ENCODE measurements at regions not wholly inside any gene's neighbourhood (a gene's known extent, or its start where the extent isn't known, plus 50 kb on each side); places are given as distances from the start of the nearest gene placed in this dataset.

DNA sequence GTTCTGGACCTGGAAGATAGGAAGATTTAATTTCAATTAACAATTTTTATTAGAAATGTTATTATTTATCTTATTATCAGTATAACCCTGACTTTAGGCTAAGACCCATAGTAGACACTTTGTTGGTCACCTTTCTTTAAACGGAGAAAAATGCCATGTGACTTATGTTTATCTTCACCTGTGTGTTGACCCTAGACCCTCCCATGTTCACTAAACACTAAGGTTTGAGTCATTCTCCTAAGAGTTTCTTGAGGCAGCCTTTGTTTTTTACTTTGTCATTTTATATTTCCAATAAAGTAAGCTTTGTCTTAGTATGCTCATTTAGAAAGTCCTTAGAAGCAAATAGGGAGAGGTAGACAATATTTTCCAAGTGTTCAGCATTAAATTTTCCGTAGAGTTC is 771.7 kb downstream of the METTL15 start:
- no peaks in the 10 kb centered on the region for H3K27me3 ChIP-seq (ENCODE audit: insufficient read depth, low read depth, severe bottlenecking)
- no peaks in the 10 kb centered on the region for H3K9me3 ChIP-seq (ENCODE audit: severe bottlenecking)
- TF ChIP-seq, protein P1, sequence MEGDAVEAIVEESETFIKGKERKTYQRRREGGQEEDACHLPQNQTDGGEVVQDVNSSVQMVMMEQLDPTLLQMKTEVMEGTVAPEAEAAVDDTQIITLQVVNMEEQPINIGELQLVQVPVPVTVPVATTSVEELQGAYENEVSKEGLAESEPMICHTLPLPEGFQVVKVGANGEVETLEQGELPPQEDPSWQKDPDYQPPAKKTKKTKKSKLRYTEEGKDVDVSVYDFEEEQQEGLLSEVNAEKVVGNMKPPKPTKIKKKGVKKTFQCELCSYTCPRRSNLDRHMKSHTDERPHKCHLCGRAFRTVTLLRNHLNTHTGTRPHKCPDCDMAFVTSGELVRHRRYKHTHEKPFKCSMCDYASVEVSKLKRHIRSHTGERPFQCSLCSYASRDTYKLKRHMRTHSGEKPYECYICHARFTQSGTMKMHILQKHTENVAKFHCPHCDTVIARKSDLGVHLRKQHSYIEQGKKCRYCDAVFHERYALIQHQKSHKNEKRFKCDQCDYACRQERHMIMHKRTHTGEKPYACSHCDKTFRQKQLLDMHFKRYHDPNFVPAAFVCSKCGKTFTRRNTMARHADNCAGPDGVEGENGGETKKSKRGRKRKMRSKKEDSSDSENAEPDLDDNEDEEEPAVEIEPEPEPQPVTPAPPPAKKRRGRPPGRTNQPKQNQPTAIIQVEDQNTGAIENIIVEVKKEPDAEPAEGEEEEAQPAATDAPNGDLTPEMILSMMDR (IDR thresholded peaks at IDR 0.05; ENCODE audit: low read depth, low read length), result no peak
- no peak for DNase-seq
- H3K27ac ChIP-seq, result no peak overlapping the region
- no peaks in the 10 kb centered on the region for H3K36me3 ChIP-seq
- H3K4me3 ChIP-seq (ENCODE audit: low read depth, low read length), result no peak overlapping the region

DNA sequence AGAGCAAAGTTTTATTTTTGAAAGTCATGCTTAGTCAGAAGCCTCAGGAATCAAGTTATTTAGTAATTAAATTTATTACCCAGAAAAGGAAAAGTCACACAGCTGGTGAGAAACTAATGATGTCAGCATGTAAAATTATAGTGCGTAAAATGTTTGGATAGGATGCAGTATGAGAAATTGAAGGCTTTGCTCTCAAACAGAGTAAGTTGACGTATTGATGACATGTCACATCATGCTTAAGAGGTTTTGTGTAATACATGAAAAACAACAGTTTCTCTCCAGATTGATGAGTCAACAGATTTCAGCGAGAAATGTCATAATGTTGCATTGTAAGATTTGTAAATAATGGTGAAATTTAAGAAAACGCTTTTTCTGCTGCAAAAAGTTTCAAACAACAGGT is 769.8 kb downstream of the METTL15 start:
- Histone ChIP-seq H3K27ac (no peak overlapping the region), H3K36me3 (no peaks in the 10 kb centered on the region), H3K4me3 (ENCODE audit: low read depth, low read length) (no peak overlapping the region), H3K27me3 (ENCODE audit: insufficient read depth, low read depth, severe bottlenecking) (no peaks in the 10 kb centered on the region), H3K9me3 (ENCODE audit: severe bottlenecking) (no peaks in the 10 kb centered on the region)
- TF ChIP-seq, protein P1 (IDR thresholded peaks at IDR 0.05; ENCODE audit: low read depth, low read length), result no peak
- DNase-seq, result no peak

DNA sequence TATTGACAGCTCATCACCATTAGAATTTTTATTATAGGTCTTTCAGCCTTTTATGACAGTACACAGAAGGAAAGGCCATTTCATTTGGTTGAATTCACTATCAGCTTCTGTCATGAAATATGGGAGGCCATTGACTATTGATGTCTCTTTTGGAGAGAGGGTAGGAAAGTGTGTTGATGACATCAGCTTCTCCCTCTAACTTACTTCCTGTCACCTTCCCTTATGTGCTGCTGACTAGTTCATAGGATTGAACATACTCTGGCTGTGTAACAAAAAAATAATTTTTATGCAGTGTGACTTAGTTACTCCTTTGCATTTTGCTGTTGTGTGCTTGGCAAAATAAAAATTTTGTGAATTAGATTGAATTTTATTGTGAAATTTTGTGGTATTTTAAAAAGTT is 769.2 kb downstream of the METTL15 start:
- no peak overlapping the region for H3K4me3 ChIP-seq (ENCODE audit: low read depth, low read length)
- H3K27ac ChIP-seq, result no peak overlapping the region
- TF ChIP-seq, protein P1 (IDR thresholded peaks at IDR 0.05; ENCODE audit: low read depth, low read length), result no peak
- no peaks in the 10 kb centered on the region for H3K36me3 ChIP-seq
- no peaks in the 10 kb centered on the region for H3K9me3 ChIP-seq (ENCODE audit: severe bottlenecking)
- DNase-seq, result no peak
- H3K27me3 ChIP-seq (ENCODE audit: insufficient read depth, low read depth, severe bottlenecking), result no peaks in the 10 kb centered on the region

DNA sequence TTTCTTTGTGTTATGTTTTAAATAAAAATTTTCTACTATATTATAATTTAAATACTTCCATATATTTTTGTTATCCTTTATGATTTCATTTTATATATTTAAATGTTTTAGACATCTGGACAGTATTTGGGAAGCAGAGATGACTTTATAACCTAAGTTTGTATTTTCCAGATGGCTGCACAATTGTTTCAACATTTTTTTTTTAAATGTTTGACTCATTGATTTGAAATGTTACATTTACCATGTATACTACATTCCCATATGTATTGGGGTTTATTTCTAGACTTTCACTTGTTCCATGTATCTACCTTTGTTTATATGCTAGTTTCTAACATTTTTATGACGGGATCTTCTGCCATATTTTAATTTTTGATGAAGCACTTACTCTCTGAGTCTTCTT is 766.5 kb downstream of the METTL15 start:
- Histone ChIP-seq H3K27ac (no peak overlapping the region), H3K9me3 (ENCODE audit: severe bottlenecking) (no peaks in the 10 kb centered on the region), H3K36me3 (no peaks in the 10 kb centered on the region), H3K4me3 (ENCODE audit: low read depth, low read length) (no peak overlapping the region), H3K27me3 (ENCODE audit: insufficient read depth, low read depth, severe bottlenecking) (no peaks in the 10 kb centered on the region)
- no peak for DNase-seq
- TF ChIP-seq, protein P1 (IDR thresholded peaks at IDR 0.05; ENCODE audit: low read depth, low read length), result no peak

DNA sequence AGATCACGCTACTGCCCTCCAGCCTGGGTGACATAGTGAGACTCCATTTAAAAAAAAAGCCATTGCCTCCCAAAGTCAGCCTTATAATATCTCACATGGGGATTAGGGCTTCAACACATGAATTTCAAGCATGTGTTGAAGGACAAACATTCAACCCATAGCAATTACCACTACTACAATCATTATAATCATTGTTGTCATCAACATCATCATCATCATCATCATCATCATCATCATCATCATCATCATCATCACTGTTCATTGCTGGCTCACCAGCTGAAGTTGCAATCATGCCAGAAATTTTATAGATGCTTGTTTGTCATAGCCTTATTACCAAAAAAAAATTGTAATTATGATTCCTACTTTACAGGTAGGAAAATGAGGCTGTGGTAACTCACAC is 762.9 kb downstream of the METTL15 start:
- H3K9me3 ChIP-seq (ENCODE audit: severe bottlenecking), result no peaks in the 10 kb centered on the region

DNA sequence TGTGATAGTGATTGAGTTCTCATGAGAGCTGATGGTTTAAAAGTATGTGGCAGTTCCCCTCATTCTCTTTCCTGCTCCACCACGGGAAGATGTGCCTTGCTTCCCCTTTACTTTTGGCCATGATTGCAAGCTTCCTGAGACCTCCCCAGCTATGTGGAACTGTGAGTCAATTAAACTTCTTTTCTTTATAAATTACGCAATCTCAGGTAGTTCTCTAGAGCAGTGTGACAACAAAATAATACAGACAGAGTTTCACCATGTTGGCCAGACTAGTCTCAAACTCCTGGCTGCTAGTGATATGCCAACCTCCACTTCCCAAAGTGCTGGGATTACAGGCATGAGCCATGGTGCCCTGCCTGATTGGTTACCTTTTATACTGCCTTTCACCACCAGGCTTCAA is 755.2 kb downstream of the METTL15 start:
- H3K27me3 ChIP-seq (ENCODE audit: insufficient read depth, low read depth, severe bottlenecking), result no peaks in the 10 kb centered on the region
- H3K9me3 ChIP-seq (ENCODE audit: severe bottlenecking), result no peaks in the 10 kb centered on the region
- H3K27ac ChIP-seq, result no peak overlapping the region
- DNase-seq, result no peak
- H3K36me3 ChIP-seq, result no peaks in the 10 kb centered on the region
- TF ChIP-seq, protein P1 (IDR thresholded peaks at IDR 0.05; ENCODE audit: low read depth, low read length), result no peak
- no peak overlapping the region for H3K4me3 ChIP-seq (ENCODE audit: low read depth, low read length)

More for the DNA sequence above, 762.9 kb downstream of the METTL15 start:
- H3K27me3 ChIP-seq (ENCODE audit: insufficient read depth, low read depth, severe bottlenecking), result no peaks in the 10 kb centered on the region
- H3K4me3 ChIP-seq (ENCODE audit: low read depth, low read length), result no peak overlapping the region
- H3K36me3 ChIP-seq, result no peaks in the 10 kb centered on the region
- no peak for DNase-seq
- no peak overlapping the region for H3K27ac ChIP-seq
- TF ChIP-seq, protein P1 (IDR thresholded peaks at IDR 0.05; ENCODE audit: low read depth, low read length), result no peak
